Inflammatory macrophage (primary cell): ENCODE measurements at regions not wholly inside any gene's neighbourhood (a gene's known extent, or its start where the extent isn't known, plus 50 kb on each side); places are given as distances from the start of the nearest gene placed in this dataset.
"Not testable (repeated sequence)": the region's sequence is repeated elsewhere in the genome, so short reads cannot be mapped to it uniquely, and the experiment has no call there.

Source experiments
- DNase-seq, 2 donors: peaks; one replicate each; pipeline ENCODE4 v3.0.0-alpha.2; 2020 to 2022

DNA sequence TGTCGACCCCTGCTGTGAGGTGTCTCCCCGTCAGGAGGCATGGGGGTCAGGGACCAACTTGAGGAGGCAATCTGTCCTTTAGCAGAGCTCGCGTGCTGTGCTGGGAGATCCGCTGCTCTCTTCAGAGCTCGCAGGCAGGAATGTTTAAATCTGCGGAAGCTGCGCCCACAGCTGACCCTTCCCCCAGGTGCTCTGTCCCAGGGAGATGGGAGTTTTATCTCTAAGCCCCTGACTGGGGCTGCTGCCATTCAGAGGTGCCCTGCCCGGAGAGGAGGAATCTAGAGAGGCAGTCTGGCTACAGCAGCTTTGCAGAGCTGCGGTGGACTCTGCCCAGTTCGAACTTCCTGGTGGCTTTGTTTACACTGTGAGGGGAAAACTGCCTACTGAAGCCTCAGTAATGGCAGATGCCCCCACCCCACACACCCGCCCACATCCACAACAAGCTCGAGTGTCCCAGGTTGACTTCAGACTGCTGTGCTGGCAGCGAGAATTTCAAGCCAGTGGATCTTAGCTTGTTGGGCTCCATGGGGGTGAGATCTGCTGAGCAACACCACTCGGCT is 133.1 kb downstream of the CENPC start:
- not testable (repeated sequence) for DNase-seq

DNA sequence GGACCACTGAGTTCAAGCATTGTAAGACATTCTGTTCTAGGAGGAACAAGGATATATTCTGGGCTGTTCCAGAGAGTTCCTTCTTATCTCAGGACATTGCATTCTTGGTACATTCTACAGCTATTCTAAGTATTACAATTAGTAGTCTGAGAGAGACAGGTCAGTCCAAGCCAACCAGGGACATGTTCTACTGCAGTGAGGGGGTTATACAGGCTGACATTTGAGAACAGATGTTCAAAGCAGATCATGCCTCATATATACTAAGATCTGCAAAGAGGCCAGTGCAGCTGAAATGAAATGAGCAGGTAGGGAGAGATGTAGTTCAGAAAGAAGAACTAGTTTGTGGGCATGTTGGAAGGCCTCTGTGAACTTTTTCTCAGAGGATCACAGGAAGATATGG is 142.0 kb downstream of the CENPC start:
- DNase-seq = no peak

- no peak for DNase-seq
These were observed 143.4 kb downstream of the CENPC start for GRCh38 chr4:67401902-67402301.

GRCh38 chr4:67397931-67398330 is 147.4 kb downstream of the CENPC start:
- DNase-seq = no peak

DNA sequence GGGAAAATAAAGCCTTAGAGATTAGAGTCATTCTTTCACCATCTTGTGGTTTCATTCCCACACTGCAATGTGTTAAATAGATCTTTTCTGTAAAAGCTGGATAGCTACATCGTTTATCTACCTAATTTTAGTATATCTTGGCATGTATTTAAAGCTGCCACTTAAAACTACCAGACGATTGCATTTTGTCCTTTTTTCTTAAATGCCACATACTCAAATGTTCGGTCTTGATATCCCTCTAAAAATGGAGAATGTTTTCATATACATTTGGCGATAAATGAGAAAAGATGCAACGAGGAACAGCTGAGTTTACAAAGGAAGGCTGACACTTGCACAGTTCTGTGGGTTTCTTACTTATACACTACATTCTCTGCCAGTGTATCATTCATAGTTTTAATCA is 148.3 kb downstream of the CENPC start:
- no peak for DNase-seq

DNA sequence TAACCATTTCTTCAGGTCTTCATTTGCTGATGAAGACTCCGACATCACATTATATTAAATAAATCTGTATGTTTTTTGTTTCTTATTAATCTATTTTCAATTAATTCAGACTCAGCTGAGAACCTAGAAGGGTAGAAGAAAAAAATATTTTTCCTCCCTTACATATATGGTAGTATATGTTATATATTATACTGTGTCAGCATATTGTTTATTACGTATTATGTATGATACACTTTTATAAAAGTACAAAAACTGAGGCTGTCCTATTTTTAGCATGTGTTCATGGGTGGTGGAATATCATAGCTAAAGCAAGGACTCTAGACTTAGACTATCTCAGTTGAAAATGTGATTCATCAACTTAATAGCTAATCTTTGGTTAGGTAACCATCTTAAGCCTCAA is 149.3 kb downstream of the CENPC start:
- no peak for DNase-seq

- no peak for DNase-seq
These were observed 150.4 kb downstream of the CENPC start for GRCh38 chr4:67394879-67395278.

GRCh38 chr4:67393699-67394281 is 151.5 kb downstream of the CENPC start:
- DNase-seq = peak; percentile 37 to 46

DNA sequence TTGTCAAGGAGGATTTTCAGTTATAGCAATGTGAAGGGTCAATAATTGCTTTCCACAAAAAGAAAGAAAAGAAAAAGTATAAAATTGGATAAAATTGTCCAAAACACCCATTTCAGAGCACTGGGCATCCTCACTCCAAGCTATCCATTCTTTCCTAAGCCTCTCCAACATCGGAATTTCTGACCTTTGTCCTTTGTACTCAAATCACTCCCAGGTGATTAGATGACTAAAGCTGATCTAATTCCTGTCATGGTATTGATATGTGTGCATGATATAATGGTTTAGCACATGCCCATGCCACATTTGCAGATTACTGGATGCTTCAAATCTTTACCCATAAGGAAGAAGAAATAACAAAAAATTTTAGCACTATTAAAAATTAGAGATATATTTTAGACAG is 152.3 kb downstream of the CENPC start:
- no peak for DNase-seq

DNA sequence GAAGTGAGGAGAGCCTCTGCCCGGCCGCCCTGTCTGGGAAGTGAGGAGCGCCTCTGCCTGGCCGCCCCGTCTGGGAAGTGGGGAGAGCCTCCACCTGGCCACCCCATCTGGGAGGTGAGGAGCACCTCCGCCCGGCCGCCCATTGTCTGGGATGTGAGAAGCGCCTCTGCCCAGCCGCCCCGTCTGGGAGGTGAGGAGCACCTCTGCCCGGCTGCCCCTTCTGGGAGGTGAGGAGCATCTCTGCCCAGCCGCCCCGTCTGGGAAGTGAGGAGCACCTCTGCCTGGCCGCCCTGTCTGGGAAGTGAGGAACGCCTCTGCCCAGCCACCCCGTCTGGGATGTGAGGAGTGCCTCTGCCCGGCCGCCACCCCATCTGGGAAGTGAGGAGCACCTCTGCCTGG is 163.9 kb downstream of the CENPC start:
- DNase-seq = not testable (repeated sequence)

DNA sequence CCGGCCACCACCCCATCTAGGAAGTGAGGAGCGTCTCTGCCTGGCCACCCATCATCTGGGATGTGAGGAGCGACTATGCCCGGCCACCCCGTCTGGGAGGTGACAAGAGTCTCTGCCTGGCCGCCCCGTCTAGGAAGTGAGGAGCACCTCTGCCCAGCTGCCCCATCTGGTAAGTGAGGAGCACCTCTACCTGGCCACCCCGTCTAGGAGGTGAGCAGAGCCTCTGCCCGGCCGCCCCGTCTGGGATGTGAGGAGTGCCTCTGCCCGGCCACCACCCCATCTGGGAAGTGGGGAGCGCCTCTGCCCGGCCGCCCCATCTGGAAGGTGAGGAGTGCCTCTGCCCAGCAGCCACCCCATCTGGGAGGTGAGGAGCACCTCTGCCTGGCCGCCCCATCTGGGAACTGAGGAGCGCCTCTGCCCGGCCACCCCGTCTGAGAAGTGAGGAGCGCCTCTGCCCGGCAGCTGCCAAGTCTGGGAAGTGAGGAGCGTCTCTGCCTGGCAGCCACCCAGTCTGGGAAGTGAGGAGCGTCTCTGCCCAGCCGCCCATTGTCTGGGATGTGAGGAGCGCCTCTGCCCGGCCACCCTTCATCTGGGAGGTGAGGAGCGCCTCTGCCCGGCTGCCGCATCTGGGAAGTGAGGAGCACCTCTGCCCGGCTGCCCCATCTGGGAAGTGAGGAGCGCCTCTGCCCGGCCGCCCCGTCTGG is 164.4 kb downstream of the CENPC start:
- not testable (repeated sequence) for DNase-seq

DNA sequence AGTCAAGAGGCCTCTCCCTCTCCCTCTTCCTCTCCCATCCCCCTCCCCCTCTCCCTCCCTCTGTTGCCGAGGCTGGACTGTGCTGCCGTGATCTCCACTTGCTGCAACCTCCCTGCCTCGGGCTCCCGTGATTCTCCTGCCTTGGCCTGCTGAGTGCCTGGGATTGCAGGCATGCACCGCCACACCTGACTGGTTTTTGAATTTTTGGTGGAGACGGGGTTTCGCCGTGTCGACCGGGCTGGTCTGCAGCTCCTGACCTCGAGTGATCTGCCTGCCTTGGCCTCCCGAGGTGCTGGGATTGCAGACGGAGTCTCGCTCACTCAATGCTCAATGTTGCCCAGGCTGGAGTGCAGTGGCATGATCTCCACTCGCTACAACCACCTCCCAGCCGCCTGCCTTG is 165.1 kb downstream of the CENPC start:
- DNase-seq = no peak

DNA sequence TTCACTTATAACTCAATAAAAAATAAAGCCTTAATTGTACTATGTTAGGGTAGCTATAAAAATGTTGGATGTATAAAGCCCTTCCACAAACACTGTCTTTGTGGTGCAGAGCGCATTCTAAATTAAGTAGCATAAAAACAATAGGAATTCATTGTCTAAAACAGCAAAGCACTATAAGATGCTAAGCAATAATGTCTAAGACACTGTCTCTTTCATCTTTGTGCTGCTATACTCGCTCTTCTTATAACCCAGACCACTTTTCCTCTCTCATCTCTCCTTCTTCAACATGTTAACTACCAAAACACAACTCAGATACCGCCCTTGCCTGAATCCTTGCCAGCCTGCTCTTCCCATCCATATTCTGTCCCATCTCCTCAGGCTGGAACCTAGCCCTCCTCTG is 170.0 kb downstream of the CENPC start:
- no peak for DNase-seq

- DNase-seq = no peak
These were observed 173.7 kb downstream of the CENPC start for GRCh38 chr4:67371615-67372014.

GRCh38 chr4:67366311-67366861 is 178.9 kb downstream of the CENPC start:
- no peak for DNase-seq

GRCh38 chr4:67365661-67366245 is 179.6 kb downstream of the CENPC start:
- no peak for DNase-seq

GRCh38 chr4:67355806-67356205 is 189.5 kb downstream of the CENPC start:
- DNase-seq = no peak

DNA sequence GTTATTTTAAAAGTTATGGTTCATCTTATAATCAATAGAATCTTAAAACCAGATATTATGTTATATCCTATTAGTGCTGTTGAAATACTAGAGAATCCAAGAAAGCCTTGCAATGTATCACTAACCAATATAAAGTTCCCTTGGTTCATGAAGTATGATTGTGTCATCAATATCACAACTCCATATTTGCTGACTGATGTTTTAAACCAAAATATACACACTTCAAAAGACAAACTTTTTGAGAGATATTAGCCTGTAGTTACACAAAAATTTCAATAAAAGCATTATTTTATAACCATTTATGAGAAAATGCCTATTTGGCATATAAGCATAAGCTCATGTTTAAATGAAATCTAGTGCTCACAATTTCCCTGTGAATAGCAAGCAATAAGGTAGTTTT is 198.6 kb downstream of the CENPC start:
- DNase-seq = no peak

- DNase-seq = no peak
These were observed 200.5 kb downstream of the CENPC start for GRCh38 chr4:67344594-67345380.

DNA sequence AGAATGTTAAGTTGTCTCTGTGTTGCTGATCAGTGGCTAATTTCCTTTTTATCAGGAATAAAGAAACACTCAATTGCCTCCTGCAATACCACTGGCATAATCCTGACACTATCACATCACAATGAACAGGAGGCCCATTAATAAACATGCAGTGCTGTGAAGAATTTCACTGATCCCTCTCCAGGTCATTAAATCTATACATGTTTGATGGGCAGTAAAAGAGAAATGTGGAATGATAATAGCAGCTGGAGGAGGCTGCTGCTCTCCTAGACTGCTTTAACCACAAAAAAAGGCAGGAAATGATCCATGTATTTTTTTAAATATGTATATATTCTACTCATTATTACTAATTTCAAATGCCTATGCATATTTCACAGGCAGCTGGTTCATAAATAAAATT is 202.1 kb downstream of the CENPC start:
- DNase-seq = no peak

DNA sequence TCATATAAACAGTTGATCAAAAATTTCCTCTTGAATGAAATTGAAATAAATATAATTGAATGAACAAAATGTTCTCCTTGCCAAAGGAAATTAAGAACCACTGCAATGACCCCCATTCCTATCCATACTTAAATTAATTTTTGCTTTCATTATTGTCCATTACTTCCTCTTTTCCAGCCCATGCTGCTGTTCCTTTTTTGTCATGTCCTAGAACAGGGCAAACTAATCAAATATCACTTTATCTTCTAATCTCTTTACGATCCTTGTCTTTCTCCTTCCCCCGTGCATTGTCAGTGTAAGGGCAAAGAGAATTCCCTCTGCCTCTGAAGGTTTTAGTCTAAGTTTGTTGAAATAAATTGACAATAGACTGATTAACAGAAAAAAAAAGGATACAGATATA is 203.0 kb downstream of the CENPC start:
- DNase-seq = peak in 1 of 2 donors; percentile 19

GRCh38 chr4:67333664-67334063 is 211.6 kb downstream of the CENPC start:
- no peak for DNase-seq

GRCh38 chr4:67332627-67333026 is 212.7 kb downstream of the CENPC start:
- peak in 1 of 2 donors; percentile 14 for DNase-seq
